Vagina (tissue), 2 donors: ENCODE measurements at regions not wholly inside any gene's neighbourhood (a gene's known extent, or its start where the extent isn't known, plus 50 kb on each side); places are given as distances from the start of the nearest gene placed in this dataset.

Source experiments
- POLR2A ChIP-seq, 2 donors: fragments of 450-650 bp; IDR thresholded peaks; one replicate each; pipeline ENCODE4 v1.6.1; 2017; ENCODE audit warnings: antibody characterized with exemption in 2 of 2, mild to moderate bottlenecking in 2 of 2, moderate library complexity in 2 of 2
- POLR2AphosphoS5 ChIP-seq, 2 donors: sonication (generic); formaldehyde crosslinking; IDR thresholded peaks; one replicate each; pipeline ENCODE4 v1.9.0; 2017; ENCODE audit warnings: antibody characterized with exemption in 2 of 2, mild to moderate bottlenecking in 2 of 2, low read depth in 1 of 2; ENCODE audit not compliant: insufficient read depth in 1 of 2
- TF ChIP-seq, protein P1 (sequence below), 3 experiments: fragments of 450-650 bp in 2 of 3; fragments of 200-600 bp in 1 of 3; sonication (generic) in 1 of 3; IDR thresholded peaks; one replicate each; pipeline ENCODE4 v1.5.1; 2017 to 2019; ENCODE audit warnings: antibody characterized with exemption in 3 of 3, mild to moderate bottlenecking in 2 of 3, moderate library complexity in 2 of 3

DNA sequence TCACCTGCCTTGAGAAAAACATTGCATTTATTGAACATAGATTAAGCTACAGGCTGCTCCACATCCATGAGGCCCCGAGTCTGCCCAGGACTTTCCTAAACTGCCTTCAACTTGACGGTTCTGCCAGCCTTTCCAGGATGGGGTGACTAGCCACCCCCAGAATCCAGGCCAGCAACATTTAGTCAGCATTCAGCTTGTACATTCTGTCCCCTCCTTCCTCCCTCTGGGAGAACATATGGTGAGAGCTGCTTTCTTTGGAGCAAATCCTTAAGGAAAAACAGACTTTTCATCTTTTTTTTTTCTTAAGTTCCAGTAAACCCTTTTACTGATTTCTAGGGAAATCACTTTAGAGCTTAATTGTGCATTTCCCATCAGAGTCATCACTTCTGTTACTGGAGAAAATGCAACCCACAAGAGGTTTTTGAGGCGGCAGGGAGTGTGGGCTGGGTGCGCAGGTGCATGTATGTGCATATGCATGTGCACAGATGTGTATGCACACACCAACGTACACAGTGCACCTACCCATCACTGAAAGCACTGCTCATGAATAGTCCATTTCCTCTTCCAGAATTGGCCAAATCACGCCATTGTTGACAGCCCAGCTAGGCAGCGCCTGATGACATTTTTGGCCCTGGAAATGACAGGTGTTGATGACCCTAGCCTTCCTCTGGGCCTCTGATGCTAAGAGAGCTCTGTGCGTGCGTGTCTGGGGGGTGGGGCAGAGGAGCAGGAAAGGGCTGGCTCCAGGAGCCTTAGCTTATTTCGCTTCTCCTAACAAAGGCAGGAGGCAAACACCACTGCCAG lies 145.6 kb downstream of the HSD17B3 start:
- TF ChIP-seq, protein P1, sequence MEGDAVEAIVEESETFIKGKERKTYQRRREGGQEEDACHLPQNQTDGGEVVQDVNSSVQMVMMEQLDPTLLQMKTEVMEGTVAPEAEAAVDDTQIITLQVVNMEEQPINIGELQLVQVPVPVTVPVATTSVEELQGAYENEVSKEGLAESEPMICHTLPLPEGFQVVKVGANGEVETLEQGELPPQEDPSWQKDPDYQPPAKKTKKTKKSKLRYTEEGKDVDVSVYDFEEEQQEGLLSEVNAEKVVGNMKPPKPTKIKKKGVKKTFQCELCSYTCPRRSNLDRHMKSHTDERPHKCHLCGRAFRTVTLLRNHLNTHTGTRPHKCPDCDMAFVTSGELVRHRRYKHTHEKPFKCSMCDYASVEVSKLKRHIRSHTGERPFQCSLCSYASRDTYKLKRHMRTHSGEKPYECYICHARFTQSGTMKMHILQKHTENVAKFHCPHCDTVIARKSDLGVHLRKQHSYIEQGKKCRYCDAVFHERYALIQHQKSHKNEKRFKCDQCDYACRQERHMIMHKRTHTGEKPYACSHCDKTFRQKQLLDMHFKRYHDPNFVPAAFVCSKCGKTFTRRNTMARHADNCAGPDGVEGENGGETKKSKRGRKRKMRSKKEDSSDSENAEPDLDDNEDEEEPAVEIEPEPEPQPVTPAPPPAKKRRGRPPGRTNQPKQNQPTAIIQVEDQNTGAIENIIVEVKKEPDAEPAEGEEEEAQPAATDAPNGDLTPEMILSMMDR (IDR thresholded peaks at IDR 0.05), result no peak
- no peak for TF ChIP-seq POLR2A (IDR thresholded peaks at IDR 0.05)
- no peak for TF ChIP-seq POLR2AphosphoS5 (IDR thresholded peaks at IDR 0.05; ENCODE audit: insufficient read depth in 1 of 2, low read depth in 1 of 2)
